ENCODE measurements at regions not wholly inside any gene's neighbourhood (a gene's known extent, or its start where the extent isn't known, plus 50 kb on each side); places are given as distances from the start of the nearest gene placed in this dataset.

GRCh38 chr4:179307297-179308136 is 1865.3 kb upstream of the AGA start:
- TF ChIP-seq CTCF (IDR thresholded peaks at IDR 0.05) = peak; percentile 62
- Histone ChIP-seq H3K27me3 (no peaks in the 10 kb centered on the region), H3K27ac (no peak overlapping the region), H3K36me3 (no peaks in the 10 kb centered on the region), H3K4me3 (no peak overlapping the region), H3K4me1 (no peaks in the 10 kb centered on the region), H3K9me3 (no peaks in the 10 kb centered on the region)
- intact Hi-C loops (cut with DNase I) = no loop called here
- peak; percentile 69 for ATAC-seq
- DNase-seq = no peak

GRCh38 chr4:179313823-179314222 is 1871.6 kb upstream of the AGA start:
- TF ChIP-seq CTCF (IDR thresholded peaks at IDR 0.05) = no peak
- Histone ChIP-seq H3K9me3 (no peaks in the 10 kb centered on the region), H3K27me3 (no peaks in the 10 kb centered on the region), H3K4me3 (no peak overlapping the region), H3K36me3 (no peaks in the 10 kb centered on the region), H3K4me1 (no peaks in the 10 kb centered on the region), H3K27ac (no peak overlapping the region)
- DNase-seq (no peak), ATAC-seq (no peak)
- intact Hi-C loops (cut with DNase I) = no loop called here

- DNase-seq = no peak
- intact Hi-C loops (cut with DNase I) = no loop called here
- no peak for TF ChIP-seq CTCF (IDR thresholded peaks at IDR 0.05)
- no peak overlapping the region for H3K4me3 ChIP-seq
- no peak for ATAC-seq
- H3K27me3 ChIP-seq = no peaks in the 10 kb centered on the region
- H3K4me1 ChIP-seq = no peaks in the 10 kb centered on the region
- no peaks in the 10 kb centered on the region for H3K9me3 ChIP-seq
- H3K27ac ChIP-seq = no peak overlapping the region
- no peaks in the 10 kb centered on the region for H3K36me3 ChIP-seq
These were observed 1882.9 kb upstream of the AGA start for GRCh38 chr4:179325181-179325580.

GRCh38 chr4:179328627-179329026 is 1886.4 kb upstream of the AGA start:
- DNase-seq (no peak), ATAC-seq (no peak)
- Histone ChIP-seq H3K4me3 (no peak overlapping the region), H3K27ac (no peak overlapping the region), H3K9me3 (no peaks in the 10 kb centered on the region), H3K36me3 (no peaks in the 10 kb centered on the region), H3K4me1 (no peaks in the 10 kb centered on the region), H3K27me3 (no peaks in the 10 kb centered on the region)
- intact Hi-C loops (cut with DNase I) = no loop called here
- no peak for TF ChIP-seq CTCF (IDR thresholded peaks at IDR 0.05)

GRCh38 chr4:179331362-179331761 is 1889.1 kb upstream of the AGA start:
- intact Hi-C loops (cut with DNase I) = no loop called here
- Histone ChIP-seq H3K4me3 (no peak overlapping the region), H3K27me3 (no peaks in the 10 kb centered on the region), H3K4me1 (no peaks in the 10 kb centered on the region), H3K27ac (no peak overlapping the region), H3K9me3 (no peaks in the 10 kb centered on the region), H3K36me3 (no peaks in the 10 kb centered on the region)
- DNase-seq = no peak
- TF ChIP-seq CTCF (IDR thresholded peaks at IDR 0.05) = no peak
- ATAC-seq = no peak
